CD14-positive monocyte (primary cell): ENCODE measurements at regions not wholly inside any gene's neighbourhood (a gene's known extent, or its start where the extent isn't known, plus 50 kb on each side); places are given as distances from the start of the nearest gene placed in this dataset.

ENCODE experiments used
- DNase-seq, 3 donors: peaks; one replicate each; pipeline ENCODE4 v3.0.0-alpha.2; 2011 to 2022
- H2AFZ ChIP-seq: 2 replicates; pipeline ENCODE4 v1.6.0; 2012; ENCODE audit warnings: mild to moderate bottlenecking, low read depth, low read length, inconsistent platforms; ENCODE audit not compliant: insufficient read depth, poor library complexity, severe bottlenecking
- H3K27ac ChIP-seq, 2 donors: 1 replicate in 1 of 2; 2 replicates in 1 of 2; pipeline ENCODE4 v1.5.1; 2012 to 2013; ENCODE audit warnings: low read length in 2 of 2, control low read depth in 1 of 2, inconsistent platforms in 1 of 2, low read depth in 1 of 2, mild to moderate bottlenecking in 1 of 2
- H3K27me3 ChIP-seq, 2 donors: one replicate each; pipeline versions ENCODE4 v1.6.0 to v1.6.1; 2011 to 2013; ENCODE audit warnings: low read length in 2 of 2; ENCODE audit not compliant: control insufficient read depth in 2 of 2, insufficient read depth in 2 of 2
- H3K36me3 ChIP-seq, 2 donors: replicated peaks in 1 of 2; 1 replicate in 1 of 2; 2 replicates in 1 of 2; pipeline versions ENCODE4 v1.5.1 to v1.6.1; 2012 to 2013; ENCODE audit warnings: low read length in 2 of 2, control low read depth in 1 of 2, inconsistent platforms in 1 of 2, mild to moderate bottlenecking in 1 of 2; ENCODE audit not compliant: insufficient read depth in 2 of 2, control insufficient read depth in 1 of 2
- H3K4me1 ChIP-seq, 2 donors: 1 replicate in 1 of 2; 2 replicates in 1 of 2; pipeline versions ENCODE4 v1.5.1 to v1.6.1; 2012 to 2013; ENCODE audit warnings: low read length in 2 of 2, control low read depth in 1 of 2, inconsistent platforms in 1 of 2, mild to moderate bottlenecking in 1 of 2, moderate library complexity in 1 of 2; ENCODE audit not compliant: insufficient read depth in 2 of 2, control insufficient read depth in 1 of 2
- H3K4me2 ChIP-seq: replicated peaks from 2 replicates; pipeline ENCODE3; 2012; ENCODE audit warnings: low read length, moderate library complexity, mild to moderate bottlenecking; ENCODE audit not compliant: poor library complexity, severe bottlenecking; ENCODE audit errors: extremely low read depth
- H3K4me3 ChIP-seq, 3 experiments: fragments of 200-600 bp in 1 of 3; sonication (generic) in 1 of 3; replicated peaks in 1 of 3; 1 replicate in 2 of 3; 2 replicates in 1 of 3; pipeline ENCODE4 v1.5.1; 2011 to 2013; ENCODE audit warnings: low read length in 3 of 3, mild to moderate bottlenecking in 3 of 3, control low read depth in 2 of 3, low read depth in 2 of 3, inconsistent platforms in 1 of 3, moderate library complexity in 1 of 3
- H3K79me2 ChIP-seq: 2 replicates; pipeline ENCODE4 v1.6.0; 2012; ENCODE audit warnings: mild to moderate bottlenecking, control low read depth, inconsistent platforms, low read length, moderate library complexity; ENCODE audit not compliant: insufficient read depth
- H3K9ac ChIP-seq: 2 replicates; pipeline ENCODE4 v1.6.0; 2017; ENCODE audit warnings: low read length, mild to moderate bottlenecking; ENCODE audit not compliant: insufficient read depth, poor library complexity, severe bottlenecking
- H3K9me3 ChIP-seq, 2 donors: replicated peaks in 1 of 2; 1 replicate in 1 of 2; 2 replicates in 1 of 2; pipeline versions ENCODE4 v1.5.1 to v1.6.1; 2012 to 2013; ENCODE audit warnings: low read length in 2 of 2, control low read depth in 1 of 2; ENCODE audit not compliant: control insufficient read depth in 1 of 2, insufficient read depth in 1 of 2
- H4K20me1 ChIP-seq: 2 replicates; pipeline ENCODE4 v1.6.0; 2012; ENCODE audit warnings: mild to moderate bottlenecking, low read length, control low read depth, moderate library complexity; ENCODE audit not compliant: insufficient read depth
- H3K27ac Mint-ChIP-seq, 7 donors: one replicate each; pipeline ENCODE4 v1.8.0; 2020; ENCODE audit warnings: mild to moderate bottlenecking in 7 of 7, mixed read lengths in 7 of 7, moderate library complexity in 6 of 7, inconsistent platforms in 2 of 7
- H3K27me3 Mint-ChIP-seq, 3 donors: one replicate each; pipeline ENCODE4 v1.8.0; 2021 to 2022; ENCODE audit warnings: low read depth in 3 of 3, mild to moderate bottlenecking in 3 of 3, mixed read lengths in 3 of 3, moderate library complexity in 3 of 3, inconsistent platforms in 1 of 3
- H3K36me3 Mint-ChIP-seq, 2 donors: one replicate each; pipeline ENCODE4 v1.8.0; 2020; ENCODE audit warnings: mixed read lengths in 2 of 2, inconsistent platforms in 1 of 2, mild to moderate bottlenecking in 1 of 2
- H3K4me1 Mint-ChIP-seq: one replicate; pipeline ENCODE4 v1.8.0; 2020; ENCODE audit warnings: mild to moderate bottlenecking, mixed read lengths
- H3K4me3 Mint-ChIP-seq, 2 donors: one replicate each; pipeline ENCODE4 v1.8.0; 2020; ENCODE audit warnings: mild to moderate bottlenecking in 2 of 2, mixed read lengths in 2 of 2, moderate library complexity in 1 of 2
- H3K9me3 Mint-ChIP-seq, 7 donors: one replicate each; pipeline ENCODE4 v1.8.0; 2020 to 2022; ENCODE audit warnings: mixed read lengths in 7 of 7, mild to moderate bottlenecking in 6 of 7, moderate library complexity in 6 of 7, inconsistent platforms in 2 of 7
- WGBS: methylation state at CpG from one replicate; pipeline ENCODE4 v1.1.5; 2013; ENCODE audit warnings: missing lambda C conversion rate; ENCODE audit not compliant: insufficient coverage; 5-methylcytosine and 5-hydroxymethylcytosine counted together
- intact Hi-C, 2 donors: fragments of 100-400 bp; cut with micrococcal nuclease; formaldehyde crosslinking; loops; one replicate each; pipeline versions ENCODE4 v1.15.0 to v1.15.1; 2023
- TF ChIP-seq, protein P1 (sequence below): fragments of 200-600 bp; IDR thresholded peaks from one replicate; pipeline ENCODE4 v1.8.0; 2022; ENCODE audit warnings: antibody characterized with exemption, mild to moderate bottlenecking

GRCh38 chr5:103452089-103452488 is 110.5 kb downstream of the NUDT12 start:
- Mint-ChIP-seq H3K4me3 (no peak overlapping the region), H3K36me3 (no peaks in the 10 kb centered on the region), H3K27ac (no peak overlapping the region), H3K9me3 (peaks cover 0 to 3% (median 0%) of the 10 kb centered on the region in 7 donors), H3K4me1 (no peaks in the 10 kb centered on the region), H3K27me3 (no peaks in the 10 kb centered on the region)
- Histone ChIP-seq H3K27me3 (no peaks in the 10 kb centered on the region), H4K20me1 (no peaks in the 10 kb centered on the region), H3K36me3 (no peaks in the 10 kb centered on the region), H3K9me3 (no peaks in the 10 kb centered on the region), H3K27ac (no peak overlapping the region), H3K79me2 (no peaks in the 10 kb centered on the region), H3K4me1 (no peaks in the 10 kb centered on the region), H3K9ac (no peak overlapping the region), H2AFZ (no peak overlapping the region), H3K4me3 (no peak overlapping the region), H3K4me2 (no peak overlapping the region)
- WGBS: no CpG with 5 or more reads among the region's 4 CpGs
- intact Hi-C loops: no loop called here
- TF ChIP-seq, protein P1, sequence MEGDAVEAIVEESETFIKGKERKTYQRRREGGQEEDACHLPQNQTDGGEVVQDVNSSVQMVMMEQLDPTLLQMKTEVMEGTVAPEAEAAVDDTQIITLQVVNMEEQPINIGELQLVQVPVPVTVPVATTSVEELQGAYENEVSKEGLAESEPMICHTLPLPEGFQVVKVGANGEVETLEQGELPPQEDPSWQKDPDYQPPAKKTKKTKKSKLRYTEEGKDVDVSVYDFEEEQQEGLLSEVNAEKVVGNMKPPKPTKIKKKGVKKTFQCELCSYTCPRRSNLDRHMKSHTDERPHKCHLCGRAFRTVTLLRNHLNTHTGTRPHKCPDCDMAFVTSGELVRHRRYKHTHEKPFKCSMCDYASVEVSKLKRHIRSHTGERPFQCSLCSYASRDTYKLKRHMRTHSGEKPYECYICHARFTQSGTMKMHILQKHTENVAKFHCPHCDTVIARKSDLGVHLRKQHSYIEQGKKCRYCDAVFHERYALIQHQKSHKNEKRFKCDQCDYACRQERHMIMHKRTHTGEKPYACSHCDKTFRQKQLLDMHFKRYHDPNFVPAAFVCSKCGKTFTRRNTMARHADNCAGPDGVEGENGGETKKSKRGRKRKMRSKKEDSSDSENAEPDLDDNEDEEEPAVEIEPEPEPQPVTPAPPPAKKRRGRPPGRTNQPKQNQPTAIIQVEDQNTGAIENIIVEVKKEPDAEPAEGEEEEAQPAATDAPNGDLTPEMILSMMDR: no peak
- no peak for DNase-seq

DNA sequence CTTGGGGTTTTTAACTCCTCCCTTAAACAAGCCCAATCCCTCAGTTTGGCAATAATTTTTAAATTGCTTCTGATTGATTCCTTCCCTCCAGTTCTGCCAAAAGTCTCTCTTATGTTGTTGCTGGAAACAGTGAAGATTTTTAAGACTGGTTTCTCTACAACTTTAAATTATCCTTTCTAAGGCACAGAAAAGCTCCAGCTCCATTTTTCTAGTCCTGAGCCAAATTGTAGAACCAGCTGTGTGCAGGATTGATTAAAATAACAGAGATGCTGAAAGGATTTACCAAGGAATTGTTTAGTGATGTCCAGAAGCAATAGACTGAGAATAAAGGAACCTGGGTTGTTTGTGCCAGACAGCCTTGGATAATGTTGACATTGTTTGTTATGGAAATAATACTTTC is 111.3 kb downstream of the NUDT12 start:
- Mint-ChIP-seq H3K27me3 (no peaks in the 10 kb centered on the region), H3K4me3 (no peak overlapping the region), H3K9me3 (peaks cover 0 to under 1% (median 0%) of the 10 kb centered on the region in 7 donors), H3K36me3 (no peaks in the 10 kb centered on the region), H3K27ac (no peak overlapping the region), H3K4me1 (no peaks in the 10 kb centered on the region)
- Histone ChIP-seq H3K79me2 (no peaks in the 10 kb centered on the region), H3K9ac (no peak overlapping the region), H3K27me3 (no peaks in the 10 kb centered on the region), H3K4me1 (no peaks in the 10 kb centered on the region), H3K9me3 (no peaks in the 10 kb centered on the region), H2AFZ (no peak overlapping the region), H3K4me3 (no peak overlapping the region), H4K20me1 (no peaks in the 10 kb centered on the region), H3K36me3 (no peaks in the 10 kb centered on the region), H3K4me2 (no peak overlapping the region), H3K27ac (no peak overlapping the region)
- TF ChIP-seq, protein P1: no peak
- DNase-seq: no peak
- intact Hi-C loops: no loop called here
